MCF 10A (cell line): ENCODE measurements at regions not wholly inside any gene's neighbourhood (a gene's known extent, or its start where the extent isn't known, plus 50 kb on each side); places are given as distances from the start of the nearest gene placed in this dataset.

Experiments used
- BruUV-seq: library from RNA; stranded (reverse); fragments of 400-500 nt; replicated peaks from 2 replicates; lab custom pipeline; 2021; lab: Mats Ljungman, UMichigan
- CTCF ChIA-PET: fragments of 300-600 bp; sonication (Branson Sonifier 250); formaldehyde crosslinking; extraction: SDS; loops from one replicate; lab custom pipeline; 2021; ENCODE audit warnings: antibody characterized with exemption, inconsistent platforms; lab: Yijun Ruan, JAX
- POLR2A ChIA-PET: fragments of 300-600, 350-650 bp; sonication (Branson Sonifier 250); formaldehyde crosslinking; extraction: SDS; loops from one replicate; lab custom pipeline; 2020; ENCODE audit warnings: antibody characterized with exemption, inconsistent platforms; lab: Yijun Ruan, JAX
- DNase-seq: peaks from one replicate; pipeline ENCODE4 v3.0.0-alpha.2; 2018; ENCODE audit not compliant: unreplicated experiment
- H3K27ac Mint-ChIP-seq: one replicate; pipeline ENCODE4 v1.8.0; 2022; ENCODE audit warnings: mild to moderate bottlenecking, low read depth, mixed read lengths; ENCODE audit not compliant: unreplicated experiment
- H3K27me3 Mint-ChIP-seq: one replicate; pipeline ENCODE4 v1.8.0; 2022; ENCODE audit warnings: mixed read lengths; ENCODE audit not compliant: insufficient read depth, unreplicated experiment
- H3K36me3 Mint-ChIP-seq: one replicate; pipeline ENCODE4 v1.8.0; 2022; ENCODE audit warnings: mild to moderate bottlenecking, moderate library complexity, mixed read lengths; ENCODE audit not compliant: insufficient read depth, unreplicated experiment
- H3K4me1 Mint-ChIP-seq: one replicate; pipeline ENCODE4 v1.8.0; 2022; ENCODE audit warnings: mixed read lengths; ENCODE audit not compliant: insufficient read depth, unreplicated experiment
- H3K4me3 Mint-ChIP-seq: one replicate; pipeline ENCODE4 v1.8.0; 2022; ENCODE audit warnings: mild to moderate bottlenecking, moderate library complexity, mixed read lengths; ENCODE audit not compliant: unreplicated experiment
- H3K9me3 Mint-ChIP-seq: one replicate; pipeline ENCODE4 v1.8.0; 2022; ENCODE audit warnings: mixed read lengths; ENCODE audit not compliant: unreplicated experiment
- CTCF ChIP-seq: fragments of 200-600 bp; IDR thresholded peaks from one replicate; pipeline ENCODE4 v1.8.0; 2022; ENCODE audit warnings: antibody characterized with exemption, mild to moderate bottlenecking; ENCODE audit not compliant: unreplicated experiment
- intact Hi-C: fragments of 100-400 bp; cut with micrococcal nuclease; formaldehyde crosslinking; loops from 2 replicates; pipeline ENCODE4 v1.14.1; 2022

- POLR2A ChIA-PET: no interaction called here
- Mint-ChIP-seq H3K4me3 (no peak overlapping the region), H3K27ac (no peak overlapping the region), H3K9me3 (no peaks in the 10 kb centered on the region), H3K4me1 (no peaks in the 10 kb centered on the region), H3K36me3 (no peaks in the 10 kb centered on the region), H3K27me3 (no peaks in the 10 kb centered on the region)
- no peak for DNase-seq
- no peak for TF ChIP-seq CTCF
- BruUV-seq: no TSS peak
- CTCF ChIA-PET: no interaction called here
- intact Hi-C loops: no loop called here
These were observed 161.5 kb upstream of the OR13F1 start for GRCh38 chr9:104342552-104342951.

- H3K27ac Mint-ChIP-seq: no peak overlapping the region
- intact Hi-C loops: no loop called here
- H3K36me3 Mint-ChIP-seq: no peaks in the 10 kb centered on the region
- POLR2A ChIA-PET: no interaction called here
- H3K4me3 Mint-ChIP-seq: no peak overlapping the region
- no TSS peak for BruUV-seq
- no peaks in the 10 kb centered on the region for H3K4me1 Mint-ChIP-seq
- DNase-seq: no peak
- no peaks in the 10 kb centered on the region for H3K27me3 Mint-ChIP-seq
- no peaks in the 10 kb centered on the region for H3K9me3 Mint-ChIP-seq
- TF ChIP-seq CTCF: no peak
- CTCF ChIA-PET: no interaction called here
These were observed 159.0 kb upstream of the OR13F1 start for GRCh38 chr9:104345061-104345460.

- no peak overlapping the region for H3K4me3 Mint-ChIP-seq
- H3K36me3 Mint-ChIP-seq: no peaks in the 10 kb centered on the region
- no peaks in the 10 kb centered on the region for H3K9me3 Mint-ChIP-seq
- CTCF ChIA-PET: no interaction called here
- POLR2A ChIA-PET: no interaction called here
- BruUV-seq: no TSS peak
- intact Hi-C loops: no loop called here
- no peaks in the 10 kb centered on the region for H3K4me1 Mint-ChIP-seq
- DNase-seq: no peak
- no peak for TF ChIP-seq CTCF
- no peak overlapping the region for H3K27ac Mint-ChIP-seq
- no peaks in the 10 kb centered on the region for H3K27me3 Mint-ChIP-seq
These were observed 153.5 kb upstream of the OR13F1 start for GRCh38 chr9:104350541-104350940.

- ChIA-PET POLR2A (no interaction called here), CTCF (no interaction called here)
- Mint-ChIP-seq H3K4me1 (no peaks in the 10 kb centered on the region), H3K4me3 (no peak overlapping the region), H3K27ac (no peak overlapping the region), H3K9me3 (no peaks in the 10 kb centered on the region), H3K36me3 (no peaks in the 10 kb centered on the region), H3K27me3 (no peaks in the 10 kb centered on the region)
- TF ChIP-seq CTCF: no peak
- intact Hi-C loops: no loop called here
- DNase-seq: no peak
- no TSS peak for BruUV-seq
These were observed 152.3 kb upstream of the OR13F1 start for GRCh38 chr9:104351726-104352125.
